CD14-positive monocyte (primary cell): ENCODE measurements at regions not wholly inside any gene's neighbourhood (a gene's known extent, or its start where the extent isn't known, plus 50 kb on each side); places are given as distances from the start of the nearest gene placed in this dataset.

Experiments used
- DNase-seq, 3 donors: peaks; one replicate each; pipeline ENCODE4 v3.0.0-alpha.2; 2011 to 2022
- H2AFZ ChIP-seq: 2 replicates; pipeline ENCODE4 v1.6.0; 2012; ENCODE audit warnings: mild to moderate bottlenecking, low read depth, low read length, inconsistent platforms; ENCODE audit not compliant: insufficient read depth, poor library complexity, severe bottlenecking
- H3K27ac ChIP-seq, 2 donors: 1 replicate in 1 of 2; 2 replicates in 1 of 2; pipeline ENCODE4 v1.5.1; 2012 to 2013; ENCODE audit warnings: low read length in 2 of 2, control low read depth in 1 of 2, inconsistent platforms in 1 of 2, low read depth in 1 of 2, mild to moderate bottlenecking in 1 of 2
- H3K27me3 ChIP-seq, 2 donors: one replicate each; pipeline versions ENCODE4 v1.6.0 to v1.6.1; 2011 to 2013; ENCODE audit warnings: low read length in 2 of 2; ENCODE audit not compliant: control insufficient read depth in 2 of 2, insufficient read depth in 2 of 2
- H3K36me3 ChIP-seq, 2 donors: replicated peaks in 1 of 2; 1 replicate in 1 of 2; 2 replicates in 1 of 2; pipeline versions ENCODE4 v1.5.1 to v1.6.1; 2012 to 2013; ENCODE audit warnings: low read length in 2 of 2, control low read depth in 1 of 2, inconsistent platforms in 1 of 2, mild to moderate bottlenecking in 1 of 2; ENCODE audit not compliant: insufficient read depth in 2 of 2, control insufficient read depth in 1 of 2
- H3K4me1 ChIP-seq, 2 donors: 1 replicate in 1 of 2; 2 replicates in 1 of 2; pipeline versions ENCODE4 v1.5.1 to v1.6.1; 2012 to 2013; ENCODE audit warnings: low read length in 2 of 2, control low read depth in 1 of 2, inconsistent platforms in 1 of 2, mild to moderate bottlenecking in 1 of 2, moderate library complexity in 1 of 2; ENCODE audit not compliant: insufficient read depth in 2 of 2, control insufficient read depth in 1 of 2
- H3K4me2 ChIP-seq: replicated peaks from 2 replicates; pipeline ENCODE3; 2012; ENCODE audit warnings: low read length, moderate library complexity, mild to moderate bottlenecking; ENCODE audit not compliant: poor library complexity, severe bottlenecking; ENCODE audit errors: extremely low read depth
- H3K4me3 ChIP-seq, 3 experiments: fragments of 200-600 bp in 1 of 3; sonication (generic) in 1 of 3; replicated peaks in 1 of 3; 1 replicate in 2 of 3; 2 replicates in 1 of 3; pipeline ENCODE4 v1.5.1; 2011 to 2013; ENCODE audit warnings: low read length in 3 of 3, mild to moderate bottlenecking in 3 of 3, control low read depth in 2 of 3, low read depth in 2 of 3, inconsistent platforms in 1 of 3, moderate library complexity in 1 of 3
- H3K79me2 ChIP-seq: 2 replicates; pipeline ENCODE4 v1.6.0; 2012; ENCODE audit warnings: mild to moderate bottlenecking, control low read depth, inconsistent platforms, low read length, moderate library complexity; ENCODE audit not compliant: insufficient read depth
- H3K9ac ChIP-seq: 2 replicates; pipeline ENCODE4 v1.6.0; 2017; ENCODE audit warnings: low read length, mild to moderate bottlenecking; ENCODE audit not compliant: insufficient read depth, poor library complexity, severe bottlenecking
- H3K9me3 ChIP-seq, 2 donors: replicated peaks in 1 of 2; 1 replicate in 1 of 2; 2 replicates in 1 of 2; pipeline versions ENCODE4 v1.5.1 to v1.6.1; 2012 to 2013; ENCODE audit warnings: low read length in 2 of 2, control low read depth in 1 of 2; ENCODE audit not compliant: control insufficient read depth in 1 of 2, insufficient read depth in 1 of 2
- H4K20me1 ChIP-seq: 2 replicates; pipeline ENCODE4 v1.6.0; 2012; ENCODE audit warnings: mild to moderate bottlenecking, low read length, control low read depth, moderate library complexity; ENCODE audit not compliant: insufficient read depth
- H3K27ac Mint-ChIP-seq, 7 donors: one replicate each; pipeline ENCODE4 v1.8.0; 2020; ENCODE audit warnings: mild to moderate bottlenecking in 7 of 7, mixed read lengths in 7 of 7, moderate library complexity in 6 of 7, inconsistent platforms in 2 of 7
- H3K27me3 Mint-ChIP-seq, 3 donors: one replicate each; pipeline ENCODE4 v1.8.0; 2021 to 2022; ENCODE audit warnings: low read depth in 3 of 3, mild to moderate bottlenecking in 3 of 3, mixed read lengths in 3 of 3, moderate library complexity in 3 of 3, inconsistent platforms in 1 of 3
- H3K36me3 Mint-ChIP-seq, 2 donors: one replicate each; pipeline ENCODE4 v1.8.0; 2020; ENCODE audit warnings: mixed read lengths in 2 of 2, inconsistent platforms in 1 of 2, mild to moderate bottlenecking in 1 of 2
- H3K4me1 Mint-ChIP-seq: one replicate; pipeline ENCODE4 v1.8.0; 2020; ENCODE audit warnings: mild to moderate bottlenecking, mixed read lengths
- H3K4me3 Mint-ChIP-seq, 2 donors: one replicate each; pipeline ENCODE4 v1.8.0; 2020; ENCODE audit warnings: mild to moderate bottlenecking in 2 of 2, mixed read lengths in 2 of 2, moderate library complexity in 1 of 2
- H3K9me3 Mint-ChIP-seq, 7 donors: one replicate each; pipeline ENCODE4 v1.8.0; 2020 to 2022; ENCODE audit warnings: mixed read lengths in 7 of 7, mild to moderate bottlenecking in 6 of 7, moderate library complexity in 6 of 7, inconsistent platforms in 2 of 7
- CTCF ChIP-seq: fragments of 200-600 bp; IDR thresholded peaks from one replicate; pipeline ENCODE4 v1.8.0; 2022; ENCODE audit warnings: antibody characterized with exemption, mild to moderate bottlenecking
- WGBS: methylation state at CpG from one replicate; pipeline ENCODE4 v1.1.5; 2013; ENCODE audit warnings: missing lambda C conversion rate; ENCODE audit not compliant: insufficient coverage; 5-methylcytosine and 5-hydroxymethylcytosine counted together
- intact Hi-C, 2 donors: fragments of 100-400 bp; cut with micrococcal nuclease; formaldehyde crosslinking; loops; one replicate each; pipeline versions ENCODE4 v1.15.0 to v1.15.1; 2023

GRCh38 chr12:92259291-92259690 is 113.6 kb upstream of the BTG1 start:
- Histone ChIP-seq H3K36me3 (no peaks in the 10 kb centered on the region), H3K4me3 (no peak overlapping the region), H3K27ac (no peak overlapping the region), H3K4me2 (no peak overlapping the region), H2AFZ (no peak overlapping the region), H3K9me3 (no peaks in the 10 kb centered on the region), H3K4me1 (no peaks in the 10 kb centered on the region), H4K20me1 (no peaks in the 10 kb centered on the region), H3K9ac (no peak overlapping the region), H3K79me2 (no peaks in the 10 kb centered on the region), H3K27me3 (no peaks in the 10 kb centered on the region)
- no CpG with 5 or more reads among the region's 1 CpG for WGBS
- Mint-ChIP-seq H3K27me3 (peaks cover 0 to 2% (median 0%) of the 10 kb centered on the region in 3 donors), H3K4me3 (no peak overlapping the region), H3K36me3 (peaks cover 0 to 5% of the 10 kb centered on the region in 2 donors), H3K4me1 (peaks cover 2% of the 10 kb centered on the region), H3K9me3 (peaks cover 0 to 8% (median 0%) of the 10 kb centered on the region in 7 donors), H3K27ac (no peak overlapping the region)
- DNase-seq, result no peak
- TF ChIP-seq CTCF, result no peak
- intact Hi-C loops, result no loop called here

- Mint-ChIP-seq H3K4me3 (no peak overlapping the region), H3K27me3 (peaks cover 0 to 2% (median 0%) of the 10 kb centered on the region in 3 donors), H3K9me3 (peaks cover 0 to 8% (median 0%) of the 10 kb centered on the region in 7 donors), H3K36me3 (peaks cover 0 to 5% of the 10 kb centered on the region in 2 donors), H3K4me1 (peaks cover 6% of the 10 kb centered on the region), H3K27ac (no peak overlapping the region)
- intact Hi-C loops, result no loop called here
- H2AFZ ChIP-seq, result no peak overlapping the region
- no peak overlapping the region for H3K4me2 ChIP-seq
- DNase-seq, result no peak
- H3K79me2 ChIP-seq, result no peaks in the 10 kb centered on the region
- H4K20me1 ChIP-seq, result no peaks in the 10 kb centered on the region
- TF ChIP-seq CTCF, result no peak
- H3K27ac ChIP-seq, result no peak overlapping the region
- no peaks in the 10 kb centered on the region for H3K9me3 ChIP-seq
- no peaks in the 10 kb centered on the region for H3K4me1 ChIP-seq
- H3K27me3 ChIP-seq, result no peaks in the 10 kb centered on the region
- no peak overlapping the region for H3K4me3 ChIP-seq
- no peaks in the 10 kb centered on the region for H3K36me3 ChIP-seq
- no peak overlapping the region for H3K9ac ChIP-seq
These were observed 111.6 kb upstream of the BTG1 start for GRCh38 chr12:92257261-92257660.
